ENCODE measurements at regions not wholly inside any gene's neighbourhood (a gene's known extent, or its start where the extent isn't known, plus 50 kb on each side); places are given as distances from the start of the nearest gene placed in this dataset.
A peak's percentile ranks its signal among the peaks of the same experiment; 100 is the strongest.
"Not testable (repeated sequence)": the region's sequence is repeated elsewhere in the genome, so short reads cannot be mapped to it uniquely, and the experiment has no call there.

GRCh38 chr9:115400796-115401195, 282.8 kb upstream of the TNC start:
- no peak for ATAC-seq
- no peaks in the 10 kb centered on the region for H3K27me3 Mint-ChIP-seq
- peaks cover 4% of the 10 kb centered on the region for H3K9me3 Mint-ChIP-seq
- no peak overlapping the region for H3K27ac Mint-ChIP-seq
- no peaks in the 10 kb centered on the region for H3K36me3 Mint-ChIP-seq
- no peak overlapping the region for H3K4me3 Mint-ChIP-seq
- H3K4me1 Mint-ChIP-seq = no peaks in the 10 kb centered on the region

- ATAC-seq = no peak
- H3K4me1 Mint-ChIP-seq = no peaks in the 10 kb centered on the region
- H3K36me3 Mint-ChIP-seq = no peaks in the 10 kb centered on the region
- no peak overlapping the region for H3K4me3 Mint-ChIP-seq
- H3K27ac Mint-ChIP-seq = no peak overlapping the region
- peaks cover 4% of the 10 kb centered on the region for H3K9me3 Mint-ChIP-seq
- peaks cover 9% of the 10 kb centered on the region for H3K27me3 Mint-ChIP-seq
These were observed 283.9 kb upstream of the TNC start for GRCh38 chr9:115401756-115402327.

- no peaks in the 10 kb centered on the region for H3K4me1 Mint-ChIP-seq
- ATAC-seq = no peak
These were observed 285.8 kb upstream of the TNC start for GRCh38 chr9:115403753-115404152.

GRCh38 chr9:115404311-115404710, 286.4 kb upstream of the TNC start:
- Mint-ChIP-seq H3K9me3 (peaks cover 7% of the 10 kb centered on the region), H3K36me3 (no peaks in the 10 kb centered on the region), H3K4me1 (no peaks in the 10 kb centered on the region), H3K27ac (no peak overlapping the region), H3K27me3 (peaks cover 25% of the 10 kb centered on the region), H3K4me3 (no peak overlapping the region)
- no peak for ATAC-seq

More at GRCh38 chr9:115403753-115404152, 285.8 kb upstream of the TNC start:
- Mint-ChIP-seq H3K36me3 (no peaks in the 10 kb centered on the region), H3K9me3 (peaks cover 5% of the 10 kb centered on the region), H3K27me3 (peaks cover 19% of the 10 kb centered on the region), H3K27ac (no peak overlapping the region), H3K4me3 (no peak overlapping the region)

- Mint-ChIP-seq H3K9me3 (peaks cover 6% of the 10 kb centered on the region), H3K4me3 (no peak overlapping the region), H3K4me1 (peaks cover 6% of the 10 kb centered on the region), H3K27ac (no peak overlapping the region), H3K36me3 (no peaks in the 10 kb centered on the region), H3K27me3 (peaks cover 19% of the 10 kb centered on the region)
- ATAC-seq = no peak
These were observed 293.6 kb upstream of the TNC start for GRCh38 chr9:115411516-115411915.

- no peak for ATAC-seq
- no peak overlapping the region for H3K27ac Mint-ChIP-seq
- peaks cover 6% of the 10 kb centered on the region for H3K9me3 Mint-ChIP-seq
- no peaks in the 10 kb centered on the region for H3K36me3 Mint-ChIP-seq
- peaks cover 18% of the 10 kb centered on the region for H3K27me3 Mint-ChIP-seq
- peaks cover 6% of the 10 kb centered on the region for H3K4me1 Mint-ChIP-seq
- no peak overlapping the region for H3K4me3 Mint-ChIP-seq
These were observed 294.1 kb upstream of the TNC start for GRCh38 chr9:115411993-115412452.

GRCh38 chr9:115412656-115413055, 294.7 kb upstream of the TNC start:
- Mint-ChIP-seq H3K27me3 (peaks cover 18% of the 10 kb centered on the region), H3K4me1 (peaks cover 6% of the 10 kb centered on the region), H3K4me3 (no peak overlapping the region), H3K36me3 (no peaks in the 10 kb centered on the region), H3K27ac (no peak overlapping the region), H3K9me3 (peaks cover 6% of the 10 kb centered on the region)
- no peak for ATAC-seq

- peaks cover 6% of the 10 kb centered on the region for H3K9me3 Mint-ChIP-seq
- H3K4me1 Mint-ChIP-seq = peaks cover 6% of the 10 kb centered on the region
- peak; percentile 82 for ATAC-seq
- no peak overlapping the region for H3K4me3 Mint-ChIP-seq
- H3K36me3 Mint-ChIP-seq = no peaks in the 10 kb centered on the region
- no peak overlapping the region for H3K27ac Mint-ChIP-seq
- peaks cover 12% of the 10 kb centered on the region for H3K27me3 Mint-ChIP-seq
These were observed 295.3 kb upstream of the TNC start for GRCh38 chr9:115413304-115413703.

GRCh38 chr9:115413766-115414382, 295.9 kb upstream of the TNC start:
- H3K36me3 Mint-ChIP-seq = no peaks in the 10 kb centered on the region
- H3K4me1 Mint-ChIP-seq = peaks cover 6% of the 10 kb centered on the region
- peaks cover 6% of the 10 kb centered on the region for H3K27me3 Mint-ChIP-seq
- H3K9me3 Mint-ChIP-seq = peaks cover 4% of the 10 kb centered on the region
- H3K4me3 Mint-ChIP-seq = no peak overlapping the region
- no peak for ATAC-seq
- H3K27ac Mint-ChIP-seq = no peak overlapping the region

- no peak for ATAC-seq
- peaks cover 6% of the 10 kb centered on the region for H3K4me1 Mint-ChIP-seq
- H3K9me3 Mint-ChIP-seq = peaks cover 5% of the 10 kb centered on the region
- H3K4me3 Mint-ChIP-seq = no peak overlapping the region
- no peaks in the 10 kb centered on the region for H3K36me3 Mint-ChIP-seq
- no peak overlapping the region for H3K27ac Mint-ChIP-seq
- no peaks in the 10 kb centered on the region for H3K27me3 Mint-ChIP-seq
These were observed 296.6 kb upstream of the TNC start for GRCh38 chr9:115414561-115414960.

GRCh38 chr9:115415450-115415849, 297.5 kb upstream of the TNC start:
- H3K36me3 Mint-ChIP-seq = no peaks in the 10 kb centered on the region
- H3K27ac Mint-ChIP-seq = no peak overlapping the region
- no peak overlapping the region for H3K4me3 Mint-ChIP-seq
- no peaks in the 10 kb centered on the region for H3K27me3 Mint-ChIP-seq
- no peak for ATAC-seq
- H3K9me3 Mint-ChIP-seq = peaks cover 6% of the 10 kb centered on the region
- H3K4me1 Mint-ChIP-seq = peaks cover 6% of the 10 kb centered on the region

GRCh38 chr9:115416299-115416698, 298.3 kb upstream of the TNC start:
- Mint-ChIP-seq H3K36me3 (no peaks in the 10 kb centered on the region), H3K4me1 (peaks cover 6% of the 10 kb centered on the region), H3K4me3 (no peak overlapping the region), H3K9me3 (peaks cover 9% of the 10 kb centered on the region), H3K27ac (no peak overlapping the region), H3K27me3 (no peaks in the 10 kb centered on the region)
- ATAC-seq = peak; percentile 47

- H3K27me3 Mint-ChIP-seq, H3K4me3 Mint-ChIP-seq, H3K4me1 Mint-ChIP-seq, H3K27ac Mint-ChIP-seq, ATAC-seq, H3K36me3 Mint-ChIP-seq: not testable (repeated sequence)
- peaks cover 11% of the 10 kb centered on the region for H3K9me3 Mint-ChIP-seq
These were observed 300.2 kb upstream of the TNC start for GRCh38 chr9:115418181-115418580.

- no peak for ATAC-seq
- H3K36me3 Mint-ChIP-seq = no peaks in the 10 kb centered on the region
- no peaks in the 10 kb centered on the region for H3K4me1 Mint-ChIP-seq
- no peak overlapping the region for H3K4me3 Mint-ChIP-seq
- H3K27me3 Mint-ChIP-seq = no peaks in the 10 kb centered on the region
- H3K9me3 Mint-ChIP-seq = peaks cover 25% of the 10 kb centered on the region
- H3K27ac Mint-ChIP-seq = no peak overlapping the region
These were observed 305.0 kb upstream of the TNC start for GRCh38 chr9:115422932-115423440.

GRCh38 chr9:115423646-115424045, 305.7 kb upstream of the TNC start:
- Mint-ChIP-seq H3K9me3 (peaks cover 25% of the 10 kb centered on the region), H3K4me3 (no peak overlapping the region), H3K27me3 (no peaks in the 10 kb centered on the region), H3K27ac (no peak overlapping the region), H3K4me1 (no peaks in the 10 kb centered on the region), H3K36me3 (no peaks in the 10 kb centered on the region)
- no peak for ATAC-seq

GRCh38 chr9:115425601-115426000, 307.6 kb upstream of the TNC start:
- Mint-ChIP-seq H3K4me1 (no peaks in the 10 kb centered on the region), H3K9me3 (peaks cover 20% of the 10 kb centered on the region), H3K36me3 (no peaks in the 10 kb centered on the region), H3K27me3 (no peaks in the 10 kb centered on the region), H3K4me3 (no peak overlapping the region), H3K27ac (no peak overlapping the region)
- ATAC-seq = no peak

All from stimulated activated memory B cell treated with anti-CD40 and anti-IgM and Interleukin-4, amounts not matched to agents 10 μg/mL and 1 μg/mL and 100 μg/mL, for 72 hours (primary cell).